GM12891 (cell line): ENCODE measurements at regions not wholly inside any gene's neighbourhood (a gene's known extent, or its start where the extent isn't known, plus 50 kb on each side); places are given as distances from the start of the nearest gene placed in this dataset.

Experiments
- DNase-seq: peaks from one replicate; pipeline ENCODE4 v3.0.0; 2011; ENCODE audit warnings: low spot score; ENCODE audit not compliant: insufficient read length
- FAIRE-seq: peaks from 2 replicates; lab custom pipeline; 2011; peaks lifted over from hg19 to GRCh38; lab: Jason Lieb, UNC
- PAX5 ChIP-seq: IDR thresholded peaks from 2 replicates; pipeline ENCODE4 v1.6.1; 2011; ENCODE audit warnings: low read length, moderate library complexity, mild to moderate bottlenecking; ENCODE audit not compliant: insufficient read depth, severe bottlenecking
- POLR2A ChIP-seq: IDR thresholded peaks from 2 replicates; pipeline ENCODE4 v1.6.1; 2011; ENCODE audit warnings: low read depth, low read length, control low read depth
- POLR2AphosphoS5 ChIP-seq: IDR thresholded peaks from 2 replicates; pipeline ENCODE4 v1.6.1; 2011; ENCODE audit warnings: low read depth, low read length, control low read depth
- POU2F2 ChIP-seq: IDR thresholded peaks from 2 replicates; pipeline ENCODE4 v1.6.1; 2011; ENCODE audit warnings: low read depth, mild to moderate bottlenecking, control low read depth, low read length, moderate library complexity
- SPI1 ChIP-seq: IDR thresholded peaks from 2 replicates; pipeline ENCODE4 v1.6.1; 2011; ENCODE audit warnings: low read depth, low read length, control low read depth
- TAF1 ChIP-seq: IDR thresholded peaks from 2 replicates; pipeline ENCODE4 v1.6.1; 2011; ENCODE audit warnings: low read depth, low read length, control low read depth

- FAIRE-seq: no peak
- no peak for TF ChIP-seq POU2F2
- no peak for TF ChIP-seq PAX5
- no peak for TF ChIP-seq TAF1
- no peak for TF ChIP-seq POLR2AphosphoS5
- no peak for DNase-seq
Observed at GRCh38 chr16:79415983-79416640, 184.4 kb downstream of the MAF start.

GRCh38 chr16:79412783-79413225 lies 187.7 kb downstream of the MAF start:
- FAIRE-seq: no peak
- no peak for TF ChIP-seq POLR2A
- TF ChIP-seq POU2F2: no peak
- TF ChIP-seq POLR2AphosphoS5: no peak
- TF ChIP-seq SPI1: no peak
- TF ChIP-seq PAX5: no peak
- TF ChIP-seq TAF1: no peak

GRCh38 chr16:79411805-79412204 lies 188.7 kb downstream of the MAF start:
- FAIRE-seq (no peak), DNase-seq (no peak)
- TF ChIP-seq PAX5 (no peak), POLR2A (no peak), SPI1 (no peak), POLR2AphosphoS5 (no peak), TAF1 (no peak), POU2F2 (no peak)

More at GRCh38 chr16:79412783-79413225, 187.7 kb downstream of the MAF start:
- no peak for DNase-seq

- no peak for TF ChIP-seq POLR2A
- TF ChIP-seq SPI1: no peak
- TF ChIP-seq POLR2AphosphoS5: no peak
- no peak for TF ChIP-seq TAF1
- no peak for TF ChIP-seq PAX5
- TF ChIP-seq POU2F2: no peak
- FAIRE-seq (no peak), DNase-seq (no peak)
Observed at GRCh38 chr16:79411357-79411756, 189.2 kb downstream of the MAF start.

GRCh38 chr16:79409978-79410377 lies 190.6 kb downstream of the MAF start:
- DNase-seq (no peak), FAIRE-seq (no peak)
- TF ChIP-seq PAX5 (no peak), SPI1 (no peak), POLR2A (no peak), POLR2AphosphoS5 (no peak), POU2F2 (no peak)

GRCh38 chr16:79408355-79408754 lies 192.2 kb downstream of the MAF start:
- no peak for DNase-seq
- TF ChIP-seq SPI1 (no peak), POLR2AphosphoS5 (no peak), TAF1 (no peak), POU2F2 (no peak), PAX5 (no peak), POLR2A (no peak)

GRCh38 chr16:79407461-79408135 lies 192.9 kb downstream of the MAF start:
- no peak for FAIRE-seq
- DNase-seq: no peak
- TF ChIP-seq SPI1: no peak
- no peak for TF ChIP-seq POU2F2
- TF ChIP-seq PAX5: no peak
- TF ChIP-seq POLR2AphosphoS5: no peak
- TF ChIP-seq POLR2A: no peak

More at GRCh38 chr16:79408355-79408754, 192.2 kb downstream of the MAF start:
- no peak for FAIRE-seq

GRCh38 chr16:79407005-79407404 lies 193.5 kb downstream of the MAF start:
- DNase-seq (no peak), FAIRE-seq (no peak)
- no peak for TF ChIP-seq POLR2A
- no peak for TF ChIP-seq SPI1
- TF ChIP-seq TAF1: no peak
- TF ChIP-seq POU2F2: no peak
- TF ChIP-seq PAX5: no peak
- no peak for TF ChIP-seq POLR2AphosphoS5

GRCh38 chr16:79404571-79404970 lies 196.0 kb downstream of the MAF start:
- DNase-seq (no peak), FAIRE-seq (no peak)
- no peak for TF ChIP-seq POLR2AphosphoS5

GRCh38 chr16:79403534-79403933 lies 197.0 kb downstream of the MAF start:
- no peak for FAIRE-seq
- DNase-seq: no peak
- TF ChIP-seq TAF1 (no peak), POU2F2 (no peak), POLR2A (no peak)
